Natural killer cell (primary cell): ENCODE measurements at regions not wholly inside any gene's neighbourhood (a gene's known extent, or its start where the extent isn't known, plus 50 kb on each side); places are given as distances from the start of the nearest gene placed in this dataset.

Experiments used
- ATAC-seq, 3 donors: fragments of 150-1000 bp in 2 of 3; fragments of 200-7000 bp in 1 of 3; cut with Tn5 transposase; 1 replicate in 1 of 3; 2 replicates in 2 of 3; pipeline ENCODE4 v1.10.0; 2021; ENCODE audit warnings: mild to moderate bottlenecking in 2 of 3, moderate library complexity in 2 of 3
- DNase-seq, 2 donors: peaks; one replicate each; pipeline versions ENCODE4 v3.0.0 to v3.0.0-alpha.2; 2013 to 2021; ENCODE audit warnings: mixed read lengths in 1 of 2
- H3K27ac ChIP-seq: one replicate; pipeline ENCODE4 v1.5.1; 2013; ENCODE audit warnings: mild to moderate bottlenecking, low read length
- H3K27me3 ChIP-seq: one replicate; pipeline ENCODE4 v1.6.1; 2013; ENCODE audit warnings: low read length; ENCODE audit not compliant: control insufficient read depth, insufficient read depth
- H3K36me3 ChIP-seq: one replicate; pipeline ENCODE4 v1.6.1; 2013; ENCODE audit warnings: low read length; ENCODE audit not compliant: control insufficient read depth, insufficient read depth
- H3K4me1 ChIP-seq: one replicate; pipeline ENCODE4 v1.6.1; 2013; ENCODE audit warnings: low read length; ENCODE audit not compliant: control insufficient read depth, insufficient read depth
- H3K4me3 ChIP-seq: one replicate; pipeline ENCODE4 v1.5.1; 2013; ENCODE audit warnings: low read length
- H3K9me3 ChIP-seq: one replicate; pipeline ENCODE4 v1.6.1; 2013; ENCODE audit warnings: low read length; ENCODE audit not compliant: control insufficient read depth, insufficient read depth
- H3K27ac Mint-ChIP-seq, 2 donors: one replicate each; pipeline ENCODE4 v1.8.0; 2022; ENCODE audit warnings: mild to moderate bottlenecking in 2 of 2, mixed read lengths in 2 of 2, moderate library complexity in 1 of 2
- H3K27me3 Mint-ChIP-seq, 2 donors: one replicate each; pipeline ENCODE4 v1.8.0; 2022; ENCODE audit warnings: low read depth in 2 of 2, mixed read lengths in 2 of 2
- H3K36me3 Mint-ChIP-seq: one replicate; pipeline ENCODE4 v1.8.0; 2022; ENCODE audit warnings: mixed read lengths
- H3K4me1 Mint-ChIP-seq, 2 donors: one replicate each; pipeline ENCODE4 v1.8.0; 2022; ENCODE audit warnings: mixed read lengths in 2 of 2
- H3K4me3 Mint-ChIP-seq: one replicate; pipeline ENCODE4 v1.8.0; 2022; ENCODE audit warnings: mild to moderate bottlenecking, moderate library complexity, mixed read lengths
- H3K9me3 Mint-ChIP-seq, 2 donors: one replicate each; pipeline ENCODE4 v1.8.0; 2022; ENCODE audit warnings: mixed read lengths in 2 of 2
- WGBS: methylation state at CpG from one replicate; pipeline ENCODE4 v1.1.7; 2013; ENCODE audit warnings: missing lambda C conversion rate; ENCODE audit not compliant: insufficient coverage; 5-methylcytosine and 5-hydroxymethylcytosine counted together
- intact Hi-C: fragments of 100-400 bp; cut with micrococcal nuclease; formaldehyde crosslinking; loops from one replicate; pipeline ENCODE4 v1.14.2; 2022
- TF ChIP-seq, protein P1 (sequence below): fragments of 200-600 bp; IDR thresholded peaks from one replicate; pipeline ENCODE4 v1.8.0; 2022; ENCODE audit warnings: antibody characterized with exemption

DNA sequence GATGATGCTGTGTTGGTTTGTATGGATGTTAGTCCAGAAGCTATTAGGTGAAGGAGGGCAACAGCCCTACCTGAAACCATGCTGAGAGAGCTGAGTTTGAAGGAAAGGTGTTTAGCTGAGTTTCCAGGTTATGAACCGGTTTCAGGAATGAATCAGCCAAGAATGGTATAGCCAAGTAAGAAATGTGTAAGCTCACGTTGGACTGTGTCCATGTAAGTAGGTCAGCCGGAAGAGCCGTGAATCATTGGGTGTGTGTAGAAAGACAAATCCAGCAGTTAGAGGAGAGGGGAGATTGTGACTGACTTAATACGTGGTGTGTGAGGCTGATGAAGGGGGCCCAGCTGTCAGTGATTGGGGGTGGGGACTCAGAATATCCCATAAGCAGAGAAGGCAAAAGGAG, 77.2 kb upstream of the SPIN4 start:
- 96% methylated on average over 5 of the region's 5 CpGs for WGBS

DNA sequence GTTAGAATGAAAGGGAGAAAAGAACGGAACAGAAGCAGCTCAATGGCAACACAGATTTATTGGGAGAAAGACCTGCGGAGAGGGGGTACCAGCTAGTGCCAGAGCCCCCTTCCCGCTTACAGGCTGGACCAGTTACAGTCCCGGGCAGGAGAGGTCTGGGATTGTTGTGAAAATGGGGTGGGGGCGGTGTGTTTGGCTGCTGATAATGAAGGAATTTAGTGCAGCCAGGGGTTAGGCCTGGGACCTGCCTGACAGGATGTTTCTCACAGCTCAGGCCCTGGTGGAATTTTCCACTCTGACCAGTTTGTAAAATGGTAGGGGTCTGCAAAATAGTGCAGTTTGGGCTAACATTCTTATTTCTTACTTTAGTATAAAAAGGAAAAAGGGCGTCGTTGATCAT, 75.4 kb upstream of the SPIN4 start:
- peaks cover 12% of the 10 kb centered on the region for H3K36me3 ChIP-seq
- TF ChIP-seq, protein P1, sequence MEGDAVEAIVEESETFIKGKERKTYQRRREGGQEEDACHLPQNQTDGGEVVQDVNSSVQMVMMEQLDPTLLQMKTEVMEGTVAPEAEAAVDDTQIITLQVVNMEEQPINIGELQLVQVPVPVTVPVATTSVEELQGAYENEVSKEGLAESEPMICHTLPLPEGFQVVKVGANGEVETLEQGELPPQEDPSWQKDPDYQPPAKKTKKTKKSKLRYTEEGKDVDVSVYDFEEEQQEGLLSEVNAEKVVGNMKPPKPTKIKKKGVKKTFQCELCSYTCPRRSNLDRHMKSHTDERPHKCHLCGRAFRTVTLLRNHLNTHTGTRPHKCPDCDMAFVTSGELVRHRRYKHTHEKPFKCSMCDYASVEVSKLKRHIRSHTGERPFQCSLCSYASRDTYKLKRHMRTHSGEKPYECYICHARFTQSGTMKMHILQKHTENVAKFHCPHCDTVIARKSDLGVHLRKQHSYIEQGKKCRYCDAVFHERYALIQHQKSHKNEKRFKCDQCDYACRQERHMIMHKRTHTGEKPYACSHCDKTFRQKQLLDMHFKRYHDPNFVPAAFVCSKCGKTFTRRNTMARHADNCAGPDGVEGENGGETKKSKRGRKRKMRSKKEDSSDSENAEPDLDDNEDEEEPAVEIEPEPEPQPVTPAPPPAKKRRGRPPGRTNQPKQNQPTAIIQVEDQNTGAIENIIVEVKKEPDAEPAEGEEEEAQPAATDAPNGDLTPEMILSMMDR: no peak
- no peaks in the 10 kb centered on the region for H3K36me3 Mint-ChIP-seq
- DNase-seq (no peak), ATAC-seq (no peak)
- no peak overlapping the region for H3K4me3 Mint-ChIP-seq
- no peak overlapping the region for H3K27ac ChIP-seq
- intact Hi-C loops: no loop called here
- H3K27me3 Mint-ChIP-seq: no peaks in the 10 kb centered on the region
- H3K4me1 ChIP-seq: no peaks in the 10 kb centered on the region
- H3K4me1 Mint-ChIP-seq: peaks cover 0 to 4% of the 10 kb centered on the region in 2 donors
- H3K27me3 ChIP-seq: no peaks in the 10 kb centered on the region
- WGBS: 98% methylated on average over 7 of the region's 7 CpGs
- H3K9me3 ChIP-seq: no peaks in the 10 kb centered on the region
- no peak overlapping the region for H3K27ac Mint-ChIP-seq
- no peaks in the 10 kb centered on the region for H3K9me3 Mint-ChIP-seq
- no peak overlapping the region for H3K4me3 ChIP-seq

More for the DNA sequence above, 77.2 kb upstream of the SPIN4 start:
- H3K9me3 ChIP-seq: no peaks in the 10 kb centered on the region
- peaks cover 12% of the 10 kb centered on the region for H3K36me3 ChIP-seq
- Mint-ChIP-seq H3K9me3 (no peaks in the 10 kb centered on the region), H3K36me3 (no peaks in the 10 kb centered on the region), H3K4me1 (peaks cover 6 to 13% of the 10 kb centered on the region in 2 donors), H3K27ac (no peak overlapping the region), H3K4me3 (no peak overlapping the region), H3K27me3 (no peaks in the 10 kb centered on the region)
- DNase-seq (no peak), ATAC-seq (no peak)
- no peaks in the 10 kb centered on the region for H3K27me3 ChIP-seq
- no peak overlapping the region for H3K4me3 ChIP-seq
- intact Hi-C loops: no loop called here
- no peak overlapping the region for H3K27ac ChIP-seq
- no peaks in the 10 kb centered on the region for H3K4me1 ChIP-seq
- TF ChIP-seq, protein P1: no peak

DNA sequence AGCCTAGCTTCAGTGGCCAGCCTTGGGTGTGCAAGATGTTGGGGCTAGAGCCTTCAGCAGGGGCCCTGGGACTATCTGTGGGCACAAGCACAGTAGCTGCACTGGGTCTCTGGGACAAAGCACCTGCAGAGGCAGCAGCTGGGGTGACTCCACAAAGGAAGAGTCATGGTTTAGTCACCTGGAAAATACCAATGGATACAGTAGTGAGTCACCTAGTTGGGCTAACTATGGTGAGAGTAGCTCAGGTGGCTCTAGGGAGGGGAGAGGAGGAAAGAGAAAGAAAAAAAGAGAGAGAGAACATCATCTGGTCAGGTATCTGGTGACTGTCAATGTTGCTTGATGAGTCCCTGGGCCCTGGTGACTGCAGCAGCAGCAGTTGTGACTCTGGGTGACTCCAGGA, 72.9 kb upstream of the SPIN4 start:
- no peaks in the 10 kb centered on the region for H3K9me3 ChIP-seq
- no peaks in the 10 kb centered on the region for H3K27me3 ChIP-seq
- H3K36me3 ChIP-seq: peaks cover 8% of the 10 kb centered on the region
- no peak overlapping the region for H3K4me3 Mint-ChIP-seq
- ATAC-seq: no peak
- no peak overlapping the region for H3K27ac ChIP-seq
- H3K4me3 ChIP-seq: no peak overlapping the region
- no peaks in the 10 kb centered on the region for H3K4me1 ChIP-seq
- H3K36me3 Mint-ChIP-seq: no peaks in the 10 kb centered on the region
- H3K27ac Mint-ChIP-seq: peak overlapping the region in 1 of 2 donors; percentile 67
- H3K4me1 Mint-ChIP-seq: peaks cover 0 to 4% of the 10 kb centered on the region in 2 donors
- intact Hi-C loops: no loop called here
- peaks cover 0 to 2% of the 10 kb centered on the region in 2 donors for H3K9me3 Mint-ChIP-seq
- no peaks in the 10 kb centered on the region for H3K27me3 Mint-ChIP-seq
- DNase-seq: no peak
- TF ChIP-seq, protein P1: no peak

DNA sequence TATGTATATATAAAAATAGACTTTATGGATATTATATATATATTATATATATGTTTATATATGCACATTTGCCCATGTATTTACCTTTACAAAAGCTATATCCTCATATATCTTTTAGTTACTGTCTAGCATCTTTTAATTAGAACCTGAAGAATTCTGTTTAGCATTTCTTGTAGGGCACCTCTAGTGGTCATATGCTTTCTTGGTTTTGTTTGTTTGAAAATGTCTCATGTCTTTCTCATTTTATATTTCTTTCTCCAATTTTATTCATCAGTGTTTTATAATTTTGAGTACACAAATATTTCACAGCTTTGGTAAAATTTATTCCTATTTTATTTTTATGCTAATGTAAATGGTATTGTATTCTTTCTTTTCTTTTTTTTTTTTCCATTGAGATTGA, 70.3 kb upstream of the SPIN4 start:
- no peak overlapping the region for H3K27ac ChIP-seq
- no peaks in the 10 kb centered on the region for H3K27me3 Mint-ChIP-seq
- H3K27me3 ChIP-seq: no peaks in the 10 kb centered on the region
- no peak overlapping the region for H3K4me3 ChIP-seq
- no peaks in the 10 kb centered on the region for H3K36me3 Mint-ChIP-seq
- peaks cover 0 to 4% of the 10 kb centered on the region in 2 donors for H3K4me1 Mint-ChIP-seq
- no peaks in the 10 kb centered on the region for H3K36me3 ChIP-seq
- TF ChIP-seq, protein P1: no peak
- no peak overlapping the region for H3K27ac Mint-ChIP-seq
- no peaks in the 10 kb centered on the region for H3K9me3 ChIP-seq
- H3K9me3 Mint-ChIP-seq: peaks cover 0 to 5% of the 10 kb centered on the region in 2 donors
- DNase-seq (no peak), ATAC-seq (no peak)
- no peak overlapping the region for H3K4me3 Mint-ChIP-seq
- intact Hi-C loops: no loop called here
- H3K4me1 ChIP-seq: no peaks in the 10 kb centered on the region
